ENCODE measurements at regions not wholly inside any gene's neighbourhood (a gene's known extent, or its start where the extent isn't known, plus 50 kb on each side); places are given as distances from the start of the nearest gene placed in this dataset.

DNA sequence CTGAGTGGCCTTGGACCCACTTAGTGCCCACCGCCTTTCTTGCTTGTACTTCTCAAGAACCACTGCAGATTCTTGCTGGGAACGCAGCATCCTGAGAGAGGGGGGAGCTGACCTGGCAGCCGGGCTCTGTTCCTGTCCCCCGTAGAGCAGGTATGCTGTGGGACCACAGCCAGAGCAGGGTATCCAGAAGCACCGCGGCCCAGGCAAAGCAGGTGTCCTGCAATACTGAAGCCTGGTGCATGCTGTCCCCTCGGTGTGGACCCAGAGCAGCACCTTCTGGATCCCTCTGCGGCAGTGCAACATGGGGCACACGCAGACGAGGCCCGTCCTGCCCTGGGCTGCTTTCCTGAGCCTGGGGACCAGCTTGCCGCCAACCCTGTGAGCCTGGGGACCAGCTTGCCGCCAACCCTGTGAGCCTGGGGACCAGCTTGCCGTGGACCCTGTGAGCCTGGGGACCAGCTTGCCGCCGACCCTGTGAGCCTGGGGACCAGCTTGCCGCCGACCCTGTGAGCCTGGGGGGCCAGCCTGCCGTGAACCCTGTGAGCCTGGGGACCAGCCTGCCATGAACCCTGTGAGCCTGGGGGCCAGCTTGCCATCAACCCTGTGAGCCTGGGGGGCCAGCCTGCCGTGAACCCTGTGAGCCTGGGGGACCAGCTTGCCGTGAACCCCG is 60.9 kb upstream of the ADGRA1 start:
- Histone ChIP-seq H3K4me3 (ENCODE audit: low read depth, low read length) (no peak overlapping the region), H3K27me3 (ENCODE audit: control insufficient read depth, insufficient read depth, low read length) (no peaks in the 10 kb centered on the region)
- no peak for FAIRE-seq

DNA sequence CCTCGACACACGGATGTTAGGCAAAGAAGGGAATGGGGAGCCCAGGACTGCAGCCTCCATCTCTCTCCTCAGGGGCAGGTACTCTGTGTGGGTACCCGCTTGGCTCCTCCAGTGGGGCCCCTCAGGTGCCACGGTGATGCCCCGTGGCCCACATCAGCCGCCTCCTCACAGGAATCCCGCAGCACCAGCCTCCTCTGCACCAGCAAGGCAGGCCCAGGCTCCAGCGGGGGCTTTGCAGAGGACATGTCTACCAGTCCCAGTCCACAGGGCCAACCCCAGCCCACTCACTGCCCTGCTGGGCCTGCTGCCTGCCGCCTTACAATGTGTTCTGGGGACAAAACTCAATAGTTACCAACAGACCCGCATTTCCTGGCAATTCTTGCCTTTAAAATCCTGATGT is 61.6 kb upstream of the ADGRA1 start:
- H3K27me3 ChIP-seq (ENCODE audit: control insufficient read depth, insufficient read depth, low read length) = no peaks in the 10 kb centered on the region
- no peak overlapping the region for H3K4me3 ChIP-seq (ENCODE audit: low read depth, low read length)
- no peaks in the 10 kb centered on the region for H3K36me3 ChIP-seq (ENCODE audit: control insufficient read depth, insufficient read depth, low read length)
- DNase-seq (ENCODE audit: low read depth) (no peak), FAIRE-seq (peak; percentile 50)
- TF ChIP-seq, protein P1, sequence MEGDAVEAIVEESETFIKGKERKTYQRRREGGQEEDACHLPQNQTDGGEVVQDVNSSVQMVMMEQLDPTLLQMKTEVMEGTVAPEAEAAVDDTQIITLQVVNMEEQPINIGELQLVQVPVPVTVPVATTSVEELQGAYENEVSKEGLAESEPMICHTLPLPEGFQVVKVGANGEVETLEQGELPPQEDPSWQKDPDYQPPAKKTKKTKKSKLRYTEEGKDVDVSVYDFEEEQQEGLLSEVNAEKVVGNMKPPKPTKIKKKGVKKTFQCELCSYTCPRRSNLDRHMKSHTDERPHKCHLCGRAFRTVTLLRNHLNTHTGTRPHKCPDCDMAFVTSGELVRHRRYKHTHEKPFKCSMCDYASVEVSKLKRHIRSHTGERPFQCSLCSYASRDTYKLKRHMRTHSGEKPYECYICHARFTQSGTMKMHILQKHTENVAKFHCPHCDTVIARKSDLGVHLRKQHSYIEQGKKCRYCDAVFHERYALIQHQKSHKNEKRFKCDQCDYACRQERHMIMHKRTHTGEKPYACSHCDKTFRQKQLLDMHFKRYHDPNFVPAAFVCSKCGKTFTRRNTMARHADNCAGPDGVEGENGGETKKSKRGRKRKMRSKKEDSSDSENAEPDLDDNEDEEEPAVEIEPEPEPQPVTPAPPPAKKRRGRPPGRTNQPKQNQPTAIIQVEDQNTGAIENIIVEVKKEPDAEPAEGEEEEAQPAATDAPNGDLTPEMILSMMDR (IDR thresholded peaks at IDR 0.05; ENCODE audit: insufficient read depth, low read length, severe bottlenecking) = no peak

More for the DNA sequence above, 60.9 kb upstream of the ADGRA1 start:
- no peaks in the 10 kb centered on the region for H3K36me3 ChIP-seq (ENCODE audit: control insufficient read depth, insufficient read depth, low read length)
- no peak for DNase-seq (ENCODE audit: low read depth)
- TF ChIP-seq, protein P1 (IDR thresholded peaks at IDR 0.05; ENCODE audit: insufficient read depth, low read length, severe bottlenecking) = no peak

DNA sequence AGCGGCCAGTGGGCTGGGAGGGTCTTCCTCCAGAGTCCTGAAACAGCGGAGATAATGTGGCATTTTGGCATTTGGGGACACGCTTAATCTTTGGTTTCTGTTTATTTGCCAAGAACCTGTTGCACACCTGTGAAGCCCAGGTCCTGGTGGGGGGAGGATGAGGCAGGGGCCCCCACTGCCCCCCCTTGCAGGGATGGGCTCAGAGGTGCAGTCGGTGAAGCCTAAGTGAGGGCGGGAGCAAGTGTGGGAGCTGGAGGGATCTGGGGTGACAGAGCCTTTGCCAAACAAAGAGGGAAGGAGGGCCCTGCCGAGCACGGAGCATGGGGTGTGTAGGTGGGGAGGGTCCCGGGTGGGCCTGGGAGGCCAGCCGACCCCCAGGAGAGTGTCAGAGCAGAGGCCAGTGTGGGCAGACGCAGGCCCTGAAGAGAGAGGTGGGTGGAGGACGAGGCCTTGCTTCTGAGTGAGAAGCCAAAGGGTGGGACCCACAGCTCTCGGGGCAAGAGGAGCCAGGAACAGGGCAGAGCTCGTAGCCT is 62.1 kb upstream of the ADGRA1 start:
- Histone ChIP-seq H3K4me3 (ENCODE audit: low read depth, low read length) (no peak overlapping the region), H3K27me3 (ENCODE audit: control insufficient read depth, insufficient read depth, low read length) (no peaks in the 10 kb centered on the region), H3K36me3 (ENCODE audit: control insufficient read depth, insufficient read depth, low read length) (no peaks in the 10 kb centered on the region)
- TF ChIP-seq, protein P1 (IDR thresholded peaks at IDR 0.05; ENCODE audit: insufficient read depth, low read length, severe bottlenecking) = no peak
- FAIRE-seq (no peak), DNase-seq (ENCODE audit: low read depth) (no peak)

DNA sequence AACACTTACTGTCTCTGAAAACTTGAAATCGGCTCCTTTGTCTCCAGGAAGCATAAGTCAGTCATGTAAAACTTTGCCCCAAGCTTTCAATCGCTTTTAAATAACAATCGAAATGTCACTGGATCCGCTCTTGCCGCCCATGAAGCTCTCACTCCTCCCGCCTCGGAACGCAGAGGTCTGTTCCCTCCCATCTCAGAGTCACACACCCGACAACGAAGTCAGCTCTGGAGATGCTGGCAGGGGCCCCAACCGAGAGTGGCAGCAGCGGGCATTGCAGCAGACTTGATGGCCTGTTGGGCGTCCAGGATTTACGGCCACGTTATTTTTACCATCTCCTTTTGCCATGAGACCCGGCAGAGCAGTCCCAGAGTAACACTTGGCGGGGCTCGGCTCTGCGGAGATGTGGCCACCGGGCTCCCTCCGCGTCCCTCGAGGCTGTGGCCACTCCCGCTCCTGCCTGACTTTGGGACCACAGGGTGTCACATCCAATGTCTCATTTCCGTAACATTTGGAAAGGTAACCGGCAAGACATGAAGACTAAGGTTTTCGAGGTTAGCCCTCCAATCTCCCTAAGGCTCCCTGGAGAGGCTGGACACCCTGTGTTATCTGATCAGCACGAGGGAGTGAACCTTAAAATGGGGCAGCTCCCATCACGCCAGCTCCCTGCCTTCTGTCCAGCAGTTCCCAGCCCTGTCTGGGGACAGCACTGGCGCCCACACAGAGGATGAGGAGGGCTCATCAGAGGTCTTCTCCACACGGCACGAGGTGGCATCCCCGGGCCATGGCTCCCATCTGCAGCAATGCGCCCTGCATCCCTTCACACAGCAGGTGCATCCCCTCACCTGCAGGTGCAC is 62.8 kb upstream of the ADGRA1 start:
- Histone ChIP-seq H3K36me3 (ENCODE audit: control insufficient read depth, insufficient read depth, low read length) (no peaks in the 10 kb centered on the region), H3K27me3 (ENCODE audit: control insufficient read depth, insufficient read depth, low read length) (no peaks in the 10 kb centered on the region), H3K4me3 (ENCODE audit: low read depth, low read length) (no peak overlapping the region)
- TF ChIP-seq, protein P1 (IDR thresholded peaks at IDR 0.05; ENCODE audit: insufficient read depth, low read length, severe bottlenecking) = no peak
- no peak for DNase-seq (ENCODE audit: low read depth)
- FAIRE-seq = no peak

DNA sequence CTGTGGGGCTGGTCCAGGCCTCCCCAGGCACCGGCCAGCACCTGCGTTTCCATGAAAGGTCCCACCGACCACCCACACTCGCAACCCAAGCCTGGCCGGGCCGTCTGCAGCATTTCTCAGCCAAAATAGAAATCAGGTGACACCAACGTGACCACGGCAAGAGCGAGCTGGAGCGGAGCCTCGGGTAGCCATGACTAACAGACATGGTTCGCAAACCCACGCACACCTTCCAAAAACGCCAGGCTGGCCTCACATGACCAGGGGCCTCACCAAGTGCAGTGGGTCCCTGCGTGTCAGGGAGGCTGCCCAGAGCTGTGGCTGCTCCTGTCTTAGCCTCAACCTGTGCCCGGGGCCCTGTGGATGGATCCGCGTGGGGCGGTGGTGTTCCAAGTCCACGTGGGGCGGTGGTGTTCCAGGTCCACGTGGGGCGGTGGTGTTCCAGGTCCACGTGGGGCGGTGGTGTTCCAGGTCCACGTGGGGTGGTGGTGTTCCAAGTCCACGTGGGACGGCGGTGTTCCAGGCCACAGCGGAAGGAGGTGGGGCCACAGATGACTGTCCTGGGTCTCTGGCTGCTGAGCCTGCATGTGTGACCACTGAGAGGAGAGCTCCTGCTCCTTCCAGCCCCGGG is 64.4 kb upstream of the ADGRA1 start:
- TF ChIP-seq, protein P1 (IDR thresholded peaks at IDR 0.05; ENCODE audit: insufficient read depth, low read length, severe bottlenecking) = no peak
- Histone ChIP-seq H3K4me3 (ENCODE audit: low read depth, low read length) (no peak overlapping the region), H3K36me3 (ENCODE audit: control insufficient read depth, insufficient read depth, low read length) (no peaks in the 10 kb centered on the region), H3K27me3 (ENCODE audit: control insufficient read depth, insufficient read depth, low read length) (no peaks in the 10 kb centered on the region)
- DNase-seq (ENCODE audit: low read depth) (no peak), FAIRE-seq (no peak)

Data from bronchial epithelial cell (primary cell).